HG03097 (cell line): ENCODE measurements at regions not wholly inside any gene's neighbourhood (a gene's known extent, or its start where the extent isn't known, plus 50 kb on each side); places are given as distances from the start of the nearest gene placed in this dataset.

Experiments
- ATAC-seq: cut with Tn5 transposase; IDR thresholded peaks from one replicate; pipeline ENCODE4 v1.9.1; 2021; ENCODE audit not compliant: unreplicated experiment, low FRiP score

GRCh38 chr14:101333335-101334280, 227.7 kb upstream of the DIO3 start:
- no peak for ATAC-seq

- ATAC-seq, result no peak
Observed at GRCh38 chr14:101334656-101335055, 226.6 kb upstream of the DIO3 start.

GRCh38 chr14:101335061-101335661, 226.1 kb upstream of the DIO3 start:
- ATAC-seq, result no peak

- no peak for ATAC-seq
Observed at GRCh38 chr14:101336183-101336582, 225.1 kb upstream of the DIO3 start.

- no peak for ATAC-seq
Observed at GRCh38 chr14:101337053-101337452, 224.2 kb upstream of the DIO3 start.

GRCh38 chr14:101340556-101340955, 220.7 kb upstream of the DIO3 start:
- no peak for ATAC-seq

GRCh38 chr14:101347893-101348777, 213.2 kb upstream of the DIO3 start:
- ATAC-seq, result no peak

GRCh38 chr14:101349108-101349507, 212.2 kb upstream of the DIO3 start:
- ATAC-seq, result no peak

GRCh38 chr14:101350021-101350420, 211.3 kb upstream of the DIO3 start:
- no peak for ATAC-seq

- ATAC-seq, result no peak
Observed at GRCh38 chr14:101350691-101351090, 210.6 kb upstream of the DIO3 start.

- no peak for ATAC-seq
Observed at GRCh38 chr14:101351146-101351545, 210.1 kb upstream of the DIO3 start.

- no peak for ATAC-seq
Observed at GRCh38 chr14:101351769-101352168, 209.5 kb upstream of the DIO3 start.

- ATAC-seq, result no peak
Observed at GRCh38 chr14:101352567-101352966, 208.7 kb upstream of the DIO3 start.

GRCh38 chr14:101353422-101353821, 207.9 kb upstream of the DIO3 start:
- ATAC-seq, result no peak

- ATAC-seq, result no peak
Observed at GRCh38 chr14:101354726-101355125, 206.6 kb upstream of the DIO3 start.

GRCh38 chr14:101355284-101355683, 206.0 kb upstream of the DIO3 start:
- no peak for ATAC-seq

GRCh38 chr14:101357038-101357437, 204.3 kb upstream of the DIO3 start:
- no peak for ATAC-seq

GRCh38 chr14:101357559-101358319, 203.6 kb upstream of the DIO3 start:
- ATAC-seq, result no peak

- ATAC-seq, result no peak
Observed at GRCh38 chr14:101358320-101359125, 202.8 kb upstream of the DIO3 start.
